Umbilical cord (tissue), 1 donor: ENCODE measurements at regions not wholly inside any gene's neighbourhood (a gene's known extent, or its start where the extent isn't known, plus 50 kb on each side); places are given as distances from the start of the nearest gene placed in this dataset.
"Not testable (repeated sequence)": the region's sequence is repeated elsewhere in the genome, so short reads cannot be mapped to it uniquely, and the experiment has no call there.

ENCODE experiments used
- DNase-seq: peaks from one replicate; pipeline ENCODE4 v3.0.0-alpha.2; 2015; ENCODE audit warnings: low spot score

- no peak for DNase-seq
Measured at GRCh38 chr21:28308516-28308915, 684.2 kb downstream of the LTN1 start.

GRCh38 chr21:28299946-28300345 lies 692.7 kb downstream of the LTN1 start:
- DNase-seq = no peak

GRCh38 chr21:28298251-28298672 lies 694.4 kb downstream of the LTN1 start:
- peak; percentile 49 for DNase-seq

- no peak for DNase-seq
Measured at GRCh38 chr21:28294051-28294450, 698.6 kb downstream of the LTN1 start.

GRCh38 chr21:28283641-28284490 lies 708.8 kb downstream of the LTN1 start:
- peak; percentile 95 for DNase-seq

GRCh38 chr21:28282833-28283232 lies 709.8 kb downstream of the LTN1 start:
- peak; percentile 78 for DNase-seq

GRCh38 chr21:28281357-28281756 lies 711.3 kb downstream of the LTN1 start:
- DNase-seq = not testable (repeated sequence)

- no peak for DNase-seq
Measured at GRCh38 chr21:28280611-28281010, 712.1 kb downstream of the LTN1 start.

GRCh38 chr21:28277324-28277723 lies 715.4 kb downstream of the LTN1 start:
- no peak for DNase-seq

GRCh38 chr21:28272272-28272992 lies 720.2 kb downstream of the LTN1 start:
- DNase-seq = no peak

- DNase-seq = peak; percentile 97
Measured at GRCh38 chr21:28269173-28269572, 723.5 kb downstream of the LTN1 start.

- peak; percentile 71 for DNase-seq
Measured at GRCh38 chr21:28268685-28269084, 724.0 kb downstream of the LTN1 start.

GRCh38 chr21:28267449-28267848 lies 725.2 kb downstream of the LTN1 start:
- DNase-seq = no peak

- DNase-seq = no peak
Measured at GRCh38 chr21:28266061-28266460, 726.6 kb downstream of the LTN1 start.

- DNase-seq = no peak
Measured at GRCh38 chr21:28263974-28264373, 728.7 kb downstream of the LTN1 start.

- DNase-seq = no peak
Measured at GRCh38 chr21:28261298-28261697, 731.4 kb downstream of the LTN1 start.

GRCh38 chr21:28257276-28257675 lies 735.4 kb downstream of the LTN1 start:
- DNase-seq = no peak

GRCh38 chr21:28256837-28257236 lies 735.8 kb downstream of the LTN1 start:
- DNase-seq = no peak

- DNase-seq = no peak
Measured at GRCh38 chr21:28256420-28256831, 736.3 kb downstream of the LTN1 start.

- DNase-seq = no peak
Measured at GRCh38 chr21:28253961-28254360, 738.7 kb downstream of the LTN1 start.

GRCh38 chr21:28253338-28253737 lies 739.3 kb downstream of the LTN1 start:
- no peak for DNase-seq

GRCh38 chr21:28252928-28253327 lies 739.7 kb downstream of the LTN1 start:
- no peak for DNase-seq

- DNase-seq = no peak
Measured at GRCh38 chr21:28250946-28251345, 741.7 kb downstream of the LTN1 start.
